ENCODE measurements at regions not wholly inside any gene's neighbourhood (a gene's known extent, or its start where the extent isn't known, plus 50 kb on each side); places are given as distances from the start of the nearest gene placed in this dataset.

DNA sequence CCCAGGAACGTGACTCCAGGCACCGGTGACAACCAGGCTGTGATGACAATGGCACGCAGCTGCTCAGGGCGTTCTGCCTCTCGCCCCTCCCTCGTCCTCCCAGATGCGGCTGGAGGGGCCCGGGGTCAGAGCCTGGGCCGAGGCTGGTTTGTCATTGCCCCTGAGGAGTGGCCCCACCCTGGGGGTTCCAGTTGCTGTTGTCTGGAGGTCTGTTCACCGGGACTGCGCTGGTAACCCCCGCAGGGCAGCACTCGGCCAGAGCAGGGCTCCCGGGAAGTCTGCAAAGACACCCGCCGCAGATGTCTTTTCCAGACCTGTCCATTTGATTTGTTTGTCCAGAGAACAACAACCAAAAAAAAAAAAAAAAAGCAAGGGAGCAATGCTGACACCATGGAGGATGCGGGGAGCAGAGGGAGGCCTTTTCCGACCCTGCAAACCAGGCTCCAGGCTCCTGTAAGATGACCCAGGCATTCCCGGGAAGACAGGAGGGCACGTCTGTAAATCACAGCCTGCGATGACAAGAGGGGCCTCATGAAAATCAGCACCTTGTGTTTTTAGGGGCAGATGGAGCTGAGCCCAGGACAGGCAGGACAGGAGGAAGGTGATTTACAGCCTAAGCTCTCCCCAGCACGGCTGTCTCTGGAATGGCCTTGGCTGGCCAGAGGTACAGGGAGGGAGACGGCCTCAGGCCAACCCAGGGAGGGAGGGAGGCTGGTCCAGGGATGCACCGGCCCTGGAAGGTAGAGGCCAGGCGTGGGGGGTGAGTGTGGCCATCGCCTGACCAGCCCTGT is 189.3 kb downstream of the ERMARD start:
- no peak for TF ChIP-seq POLR2A (IDR thresholded peaks at IDR 0.05)
- TF ChIP-seq, protein P1, sequence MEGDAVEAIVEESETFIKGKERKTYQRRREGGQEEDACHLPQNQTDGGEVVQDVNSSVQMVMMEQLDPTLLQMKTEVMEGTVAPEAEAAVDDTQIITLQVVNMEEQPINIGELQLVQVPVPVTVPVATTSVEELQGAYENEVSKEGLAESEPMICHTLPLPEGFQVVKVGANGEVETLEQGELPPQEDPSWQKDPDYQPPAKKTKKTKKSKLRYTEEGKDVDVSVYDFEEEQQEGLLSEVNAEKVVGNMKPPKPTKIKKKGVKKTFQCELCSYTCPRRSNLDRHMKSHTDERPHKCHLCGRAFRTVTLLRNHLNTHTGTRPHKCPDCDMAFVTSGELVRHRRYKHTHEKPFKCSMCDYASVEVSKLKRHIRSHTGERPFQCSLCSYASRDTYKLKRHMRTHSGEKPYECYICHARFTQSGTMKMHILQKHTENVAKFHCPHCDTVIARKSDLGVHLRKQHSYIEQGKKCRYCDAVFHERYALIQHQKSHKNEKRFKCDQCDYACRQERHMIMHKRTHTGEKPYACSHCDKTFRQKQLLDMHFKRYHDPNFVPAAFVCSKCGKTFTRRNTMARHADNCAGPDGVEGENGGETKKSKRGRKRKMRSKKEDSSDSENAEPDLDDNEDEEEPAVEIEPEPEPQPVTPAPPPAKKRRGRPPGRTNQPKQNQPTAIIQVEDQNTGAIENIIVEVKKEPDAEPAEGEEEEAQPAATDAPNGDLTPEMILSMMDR (IDR thresholded peaks at IDR 0.05) = no peak
